GM19463 (cell line): ENCODE measurements at regions not wholly inside any gene's neighbourhood (a gene's known extent, or its start where the extent isn't known, plus 50 kb on each side); places are given as distances from the start of the nearest gene placed in this dataset.

ENCODE experiments used
- ATAC-seq: cut with Tn5 transposase; IDR thresholded peaks from one replicate; pipeline ENCODE4 v1.9.1; 2021; ENCODE audit warnings: mild to moderate bottlenecking, moderate library complexity; ENCODE audit not compliant: unreplicated experiment

GRCh38 chr10:4595719-4596319 is 230.2 kb upstream of the AKR1E2 start:
- ATAC-seq, result no peak

GRCh38 chr10:4590807-4591206 is 235.2 kb upstream of the AKR1E2 start:
- no peak for ATAC-seq

DNA sequence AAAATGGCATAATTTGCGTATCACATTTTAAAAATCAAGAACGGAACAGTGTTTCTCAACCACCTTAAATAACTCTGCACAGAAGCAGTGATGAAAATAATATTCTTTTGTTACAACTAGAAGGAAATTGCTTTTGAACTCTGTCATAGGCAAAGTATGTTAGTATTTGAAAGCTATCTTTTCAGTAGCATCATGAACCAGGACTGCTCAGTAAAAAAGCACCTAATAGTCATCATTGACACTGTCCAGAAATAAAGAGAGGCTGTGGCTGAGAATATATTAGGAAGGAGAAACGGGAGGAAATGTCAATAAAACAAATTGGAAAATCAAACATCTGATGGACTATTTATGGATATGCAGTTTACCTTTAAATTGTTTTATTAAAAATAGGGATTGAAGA is 237.2 kb upstream of the AKR1E2 start:
- ATAC-seq, result no peak

DNA sequence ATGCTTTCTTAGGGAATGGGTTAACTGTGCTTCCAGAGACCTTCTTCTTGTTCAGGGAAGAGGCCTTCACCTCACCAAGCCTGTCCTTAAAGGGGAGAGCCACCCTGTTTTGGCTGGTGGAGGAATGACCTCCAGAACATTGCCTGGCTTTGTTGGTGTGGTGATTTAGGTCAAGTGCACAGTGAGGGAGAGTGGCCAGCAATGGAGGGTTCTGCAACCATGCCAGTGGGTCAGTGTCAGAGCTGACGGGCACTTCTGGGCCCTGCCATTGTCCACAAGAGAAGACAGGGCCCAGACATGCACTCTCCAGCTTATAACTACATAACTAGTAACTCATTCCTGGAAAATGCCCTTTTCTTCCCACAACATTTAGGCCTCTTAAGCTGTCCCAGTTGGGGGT is 238.5 kb upstream of the AKR1E2 start:
- ATAC-seq, result no peak

DNA sequence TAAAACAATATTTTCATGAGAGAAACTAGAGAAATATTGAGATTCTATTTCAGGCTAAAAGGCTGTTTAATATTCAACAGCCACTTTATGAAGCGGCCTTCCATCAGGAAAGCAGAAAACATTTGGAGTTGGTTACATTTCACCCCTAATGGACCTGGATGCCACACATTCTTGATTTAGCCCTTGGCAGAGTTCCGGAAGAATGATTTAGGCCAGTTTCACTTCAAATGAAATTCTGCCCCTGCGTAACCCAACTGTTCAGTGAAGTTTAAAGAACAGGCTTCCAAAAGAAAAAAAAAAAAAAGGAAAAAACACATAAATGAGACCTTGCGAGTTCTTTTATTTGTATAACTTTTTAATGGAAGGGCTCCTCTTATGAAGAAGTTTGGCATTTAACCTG is 239.2 kb upstream of the AKR1E2 start:
- ATAC-seq, result no peak

GRCh38 chr10:4581929-4582328 is 244.1 kb upstream of the AKR1E2 start:
- no peak for ATAC-seq

GRCh38 chr10:4579844-4580243 is 246.2 kb upstream of the AKR1E2 start:
- ATAC-seq, result no peak

GRCh38 chr10:4576206-4576605 is 249.8 kb upstream of the AKR1E2 start:
- ATAC-seq, result no peak

- ATAC-seq, result no peak
Observed at GRCh38 chr10:4569151-4569550, 256.9 kb upstream of the AKR1E2 start.

GRCh38 chr10:4568731-4569130 is 257.3 kb upstream of the AKR1E2 start:
- no peak for ATAC-seq

DNA sequence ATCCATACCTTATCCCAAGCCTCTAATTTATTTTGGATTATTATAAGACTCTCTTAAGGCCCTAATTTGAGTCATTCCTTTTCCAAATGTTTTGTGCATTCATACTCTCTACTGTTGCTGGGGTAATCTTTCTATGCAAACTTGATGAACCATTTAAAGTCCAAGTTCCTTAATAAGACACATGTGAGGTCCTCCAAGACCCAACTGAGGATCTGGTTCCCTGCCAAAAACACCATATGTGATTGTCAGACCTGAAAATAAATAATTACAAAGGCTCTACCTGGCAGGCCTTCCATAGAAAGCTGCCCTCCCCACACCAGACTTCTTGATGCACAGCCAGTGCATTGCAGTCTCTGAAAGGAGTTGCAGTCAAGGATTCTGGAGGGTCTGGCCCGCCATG is 257.9 kb upstream of the AKR1E2 start:
- ATAC-seq, result no peak

DNA sequence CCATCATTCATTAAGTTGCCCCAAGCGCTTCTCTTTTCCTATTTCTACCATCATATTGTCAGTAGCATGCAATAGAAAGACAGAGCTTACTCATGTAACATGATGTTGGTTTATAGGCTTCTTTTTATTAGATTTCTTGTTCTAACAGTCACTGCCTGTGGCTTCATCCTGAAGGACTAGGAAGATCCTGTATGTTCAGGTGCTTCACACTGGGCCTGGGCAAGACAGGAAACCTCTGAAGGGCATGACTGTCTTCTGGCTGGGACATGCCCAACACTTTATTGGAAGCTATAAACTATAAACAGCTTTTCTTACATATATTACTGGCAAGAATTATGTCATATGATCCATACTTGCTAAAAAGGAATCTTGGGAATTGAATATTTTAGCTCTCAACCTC is 258.4 kb upstream of the AKR1E2 start:
- no peak for ATAC-seq

DNA sequence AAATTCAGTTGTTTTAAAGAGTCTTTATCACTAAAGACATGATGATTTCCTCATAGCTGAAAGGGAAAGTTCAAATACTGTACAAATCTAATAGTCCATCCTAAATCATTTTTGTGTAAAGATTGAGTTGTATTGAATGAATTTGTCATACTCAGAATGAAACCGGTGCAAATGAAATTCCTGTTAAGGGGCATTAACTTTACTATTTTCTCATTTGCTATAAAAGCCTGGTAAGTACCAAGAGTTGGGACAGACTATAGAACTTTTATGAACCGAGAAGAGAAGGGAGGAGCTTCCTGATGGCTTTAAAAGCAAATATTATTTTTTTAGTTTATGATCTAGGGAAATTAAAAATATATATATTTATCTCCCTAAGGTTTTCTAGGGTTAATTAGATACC is 260.0 kb upstream of the AKR1E2 start:
- no peak for ATAC-seq

DNA sequence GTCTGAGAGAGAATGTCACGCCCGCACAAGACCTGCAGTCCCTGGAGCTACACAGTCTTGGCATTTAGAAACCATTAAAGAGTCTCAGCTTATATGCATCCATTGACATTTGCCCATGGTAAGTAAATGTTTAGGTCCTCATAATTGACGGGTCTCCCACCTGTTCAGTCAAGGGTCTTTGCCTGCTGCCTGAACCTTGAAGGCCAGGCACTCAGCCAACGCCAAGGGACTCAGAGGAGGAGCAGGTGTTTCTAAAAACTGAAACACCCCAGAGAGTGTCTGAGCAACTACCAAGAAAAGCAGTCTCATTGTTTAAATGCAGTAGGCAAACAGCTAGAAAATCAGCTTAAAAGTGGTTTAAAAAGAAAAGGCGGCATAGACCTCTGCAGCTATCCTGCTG is 264.7 kb upstream of the AKR1E2 start:
- ATAC-seq, result no peak

DNA sequence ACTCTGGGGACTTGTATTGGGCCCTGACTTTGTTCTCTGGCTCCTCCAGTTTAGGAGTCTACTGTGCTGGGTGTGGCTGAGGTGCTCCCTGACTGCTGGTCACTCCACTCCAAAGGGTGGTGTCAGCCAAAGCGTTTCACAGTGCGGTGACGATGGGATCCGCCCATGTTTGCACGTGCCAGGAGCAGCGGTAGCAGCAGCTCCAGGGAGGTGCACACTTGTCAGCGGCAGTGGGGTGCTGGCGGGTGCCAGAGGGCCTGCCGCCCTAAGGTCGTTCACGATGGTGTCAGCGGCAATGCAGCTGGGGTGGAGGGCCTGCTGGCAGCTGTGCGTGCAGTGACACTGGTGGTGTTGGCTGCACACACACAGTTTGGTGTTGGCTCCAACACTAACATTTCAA is 268.5 kb upstream of the AKR1E2 start:
- ATAC-seq, result no peak

- ATAC-seq, result no peak
Observed at GRCh38 chr10:4556527-4556926, 269.5 kb upstream of the AKR1E2 start.

DNA sequence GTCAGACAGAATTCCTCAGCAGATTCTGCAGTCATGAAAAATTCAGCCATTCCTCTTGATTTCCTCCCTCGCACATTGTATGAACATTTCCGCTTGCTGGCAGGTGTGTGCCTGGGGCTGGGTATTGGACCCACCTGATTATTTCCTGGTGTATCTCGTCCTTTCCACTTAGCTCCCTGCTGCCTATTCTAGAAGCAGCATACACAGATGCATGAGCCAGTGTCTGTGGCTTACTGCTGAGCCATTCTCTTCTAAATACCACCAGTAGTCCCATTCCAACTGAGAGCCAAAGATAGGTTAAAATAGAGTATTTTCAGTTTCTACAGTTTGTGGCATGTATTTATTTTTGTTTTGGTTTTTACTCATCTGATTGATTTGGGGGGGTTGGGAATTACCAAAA is 270.1 kb upstream of the AKR1E2 start:
- no peak for ATAC-seq

DNA sequence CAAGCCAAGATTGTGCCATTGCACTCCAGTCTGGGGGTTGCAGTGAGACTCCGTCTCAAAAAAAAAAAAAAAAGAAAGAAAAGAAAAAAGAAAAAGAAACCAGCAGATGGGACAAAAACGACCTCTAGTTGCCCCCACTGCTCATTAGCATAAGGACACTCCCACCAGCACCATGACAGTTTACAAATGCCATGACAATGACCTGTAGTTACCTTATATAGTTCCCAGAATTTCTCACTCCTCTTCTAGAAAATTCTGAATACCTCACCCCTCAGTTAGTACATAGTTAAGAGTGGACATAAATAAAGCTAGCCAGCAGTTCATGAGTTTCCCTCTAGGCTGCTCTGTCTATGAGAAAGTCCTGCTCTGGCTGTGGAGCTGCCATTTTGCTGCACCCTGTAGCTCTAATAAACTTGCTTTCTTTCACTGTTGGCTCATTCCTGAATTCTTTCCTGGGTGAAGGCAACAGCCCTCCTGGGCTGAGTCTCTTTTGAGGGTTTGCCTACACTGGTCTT is 276.8 kb upstream of the AKR1E2 start:
- ATAC-seq, result no peak

DNA sequence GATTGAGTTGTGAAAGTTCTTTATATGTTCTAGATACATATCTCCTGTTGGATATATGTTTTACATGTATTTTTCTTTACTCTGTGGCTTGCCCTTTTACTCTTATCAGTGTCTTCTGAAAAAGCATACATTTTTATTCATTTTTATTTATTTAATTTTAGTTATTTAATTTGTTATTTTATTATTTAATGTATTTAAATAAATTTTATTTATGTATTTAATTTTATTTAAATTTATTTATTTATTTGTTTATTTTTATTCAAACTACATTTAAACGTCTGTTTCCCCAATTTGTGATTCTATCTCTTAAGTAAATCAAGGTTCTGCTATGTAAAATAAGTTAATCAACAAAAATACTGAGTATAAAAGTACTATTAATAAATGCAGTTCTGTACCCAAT is 279.1 kb upstream of the AKR1E2 start:
- ATAC-seq, result no peak

DNA sequence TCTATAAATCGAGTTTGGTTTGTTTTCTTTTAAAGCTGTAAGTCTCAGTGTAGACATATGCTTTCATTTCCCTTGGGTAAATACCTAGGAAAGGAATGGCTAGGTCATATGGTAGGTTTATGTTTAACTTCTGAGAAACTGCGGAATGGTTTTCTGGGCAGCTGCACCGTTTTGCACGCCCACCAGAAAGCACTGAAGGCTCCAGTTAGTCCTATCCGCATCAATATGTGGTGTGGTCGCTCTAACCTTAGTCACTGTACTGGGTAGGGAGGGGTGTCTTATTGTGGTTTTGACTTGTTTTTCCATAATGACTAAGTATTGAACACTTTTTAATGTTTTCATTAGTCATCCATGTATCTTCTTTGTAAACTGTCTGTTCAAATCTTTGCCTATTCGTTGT is 279.5 kb upstream of the AKR1E2 start:
- no peak for ATAC-seq

DNA sequence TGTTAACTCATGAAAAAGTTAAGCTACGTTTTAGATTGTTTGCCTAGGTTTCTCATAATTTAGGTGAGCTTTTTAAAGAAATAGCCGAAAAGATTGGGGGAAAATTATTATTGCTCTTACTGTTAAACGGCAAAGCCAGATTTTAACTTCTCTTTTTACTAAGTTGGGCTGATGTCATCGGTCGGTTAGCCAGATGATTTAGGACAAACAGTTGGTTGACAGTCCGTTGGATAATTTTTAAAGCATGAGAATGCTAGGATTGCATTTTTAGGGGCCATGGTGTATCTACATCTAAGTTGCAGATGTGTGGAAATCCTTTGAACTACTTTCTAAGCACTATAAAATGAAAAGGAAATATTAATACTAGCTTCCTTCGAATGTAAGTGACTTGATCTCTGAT is 280.9 kb upstream of the AKR1E2 start:
- ATAC-seq, result no peak

DNA sequence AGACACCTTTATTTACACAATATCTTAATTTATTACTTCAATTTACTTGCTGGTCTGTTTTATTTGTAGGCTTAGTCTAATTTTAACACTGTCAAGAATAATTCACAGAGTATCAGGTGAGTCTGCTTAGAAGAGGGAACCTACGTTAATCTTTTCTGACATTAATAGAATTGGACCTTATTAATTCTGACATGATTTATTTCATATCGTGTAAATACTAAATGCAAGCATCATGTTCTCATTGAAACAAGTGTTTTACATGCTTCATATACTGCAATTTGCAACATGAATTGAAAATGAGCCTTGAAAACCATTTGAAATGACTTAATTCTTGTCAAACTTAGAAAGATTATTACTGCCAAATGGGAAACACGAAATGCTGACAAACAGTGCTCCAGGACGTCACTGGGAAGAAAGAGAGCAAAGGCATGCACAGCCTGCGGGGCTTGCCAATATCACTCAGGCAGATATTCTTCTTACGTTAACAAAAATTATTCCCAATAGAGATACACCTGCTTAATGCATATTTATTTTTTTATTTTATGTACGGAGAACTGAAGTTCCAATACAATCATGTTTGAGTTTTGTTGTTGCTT is 282.0 kb upstream of the AKR1E2 start:
- ATAC-seq, result no peak

DNA sequence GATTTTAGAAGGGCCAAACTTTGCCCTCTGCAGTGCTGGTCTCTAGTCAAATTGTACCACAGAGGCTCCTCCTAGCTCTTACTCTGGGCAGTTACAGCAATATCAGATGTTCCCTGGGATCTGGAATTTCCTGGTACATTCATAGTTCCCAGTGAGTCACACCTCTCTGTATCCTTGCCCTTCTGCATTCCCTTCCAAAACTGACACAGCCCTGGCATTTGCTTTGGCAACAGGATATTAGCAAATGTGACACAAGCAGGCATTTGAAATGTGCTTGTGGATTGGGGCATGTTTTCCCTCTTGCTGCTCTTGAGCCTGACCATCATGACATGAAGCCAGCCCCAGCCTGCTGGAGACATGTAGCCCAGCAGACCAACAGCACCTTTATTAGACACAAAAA is 284.7 kb upstream of the AKR1E2 start:
- no peak for ATAC-seq
